Esophagus squamous epithelium (tissue), 5 donors: ENCODE measurements at regions not wholly inside any gene's neighbourhood (a gene's known extent, or its start where the extent isn't known, plus 50 kb on each side); places are given as distances from the start of the nearest gene placed in this dataset.

Source experiments
- DNase-seq: peaks from one replicate; lab custom pipeline; 2025; lab: John Stamatoyannopoulos, UW
- H3K27ac ChIP-seq, 4 donors: fragments of 200-600 bp; sonication (generic); one replicate each; pipeline ENCODE4 v1.5.1; 2016 to 2019; ENCODE audit warnings: mild to moderate bottlenecking in 1 of 4
- H3K27me3 ChIP-seq, 4 donors: fragments of 200-600 bp; sonication (generic); 1 replicate in 3 of 4; 2 replicates in 1 of 4; pipeline versions ENCODE4 v1.5.1 to v1.6.0; 2017 to 2021; ENCODE audit warnings: antibody characterized with exemption in 1 of 4
- H3K36me3 ChIP-seq, 3 donors: fragments of 200-600 bp; sonication (generic); one replicate each; pipeline ENCODE4 v1.5.1; 2016 to 2019
- H3K4me1 ChIP-seq, 3 donors: fragments of 200-600 bp; sonication (generic); one replicate each; pipeline ENCODE4 v1.5.1; 2017 to 2019
- H3K4me3 ChIP-seq, 4 donors: fragments of 200-600 bp; sonication (generic); 1 replicate in 3 of 4; 2 replicates in 1 of 4; pipeline ENCODE4 v1.5.1; 2016 to 2019; ENCODE audit warnings: mild to moderate bottlenecking in 2 of 4, moderate library complexity in 1 of 4
- H3K9me3 ChIP-seq, 3 donors: fragments of 200-600 bp; sonication (generic); one replicate each; pipeline ENCODE4 v1.5.1; 2016 to 2019
- CTCF ChIP-seq, 6 experiments: fragments of 450-650 bp in 4 of 6; fragments of 200-600 bp in 2 of 6; sonication (generic) in 2 of 6; IDR thresholded peaks; one replicate each; pipeline ENCODE4 v1.5.1; 2016 to 2019; ENCODE audit warnings: antibody characterized with exemption in 6 of 6, mild to moderate bottlenecking in 4 of 6, moderate library complexity in 4 of 6
- POLR2A ChIP-seq, 4 donors: fragments of 450-650 bp; IDR thresholded peaks; one replicate each; pipeline ENCODE4 v1.6.1; 2017; ENCODE audit warnings: antibody characterized with exemption in 4 of 4, mild to moderate bottlenecking in 4 of 4, moderate library complexity in 3 of 4
- WGBS, 2 donors: methylation state at CpG; one replicate each; pipeline ENCODE4 v1.1.5; 2018; 5-methylcytosine and 5-hydroxymethylcytosine counted together
- intact Hi-C: fragments of 100-400 bp; cut with DNase I; formaldehyde crosslinking; loops from one replicate; pipeline ENCODE4 v1.15.0; 2022
- donor health status: DM: yes; HTN: yes; CAD: no.

- 79 to 83% methylated on average over 4 of the region's 4 CpGs for WGBS, 2 donors
- Histone ChIP-seq H3K27ac (no peak overlapping the region), H3K4me1 (no peaks in the 10 kb centered on the region), H3K4me3 (no peak overlapping the region), H3K36me3 (no peaks in the 10 kb centered on the region), H3K27me3 (no peaks in the 10 kb centered on the region), H3K9me3 (no peaks in the 10 kb centered on the region)
- TF ChIP-seq POLR2A (IDR thresholded peaks at IDR 0.05) (no peak), CTCF (IDR thresholded peaks at IDR 0.05) (no peak)
- intact Hi-C loops, result no loop called here
- DNase-seq, result no peak
Observed at GRCh38 chr5:97694091-97694490, 511.0 kb upstream of the RIOK2 start.

DNA sequence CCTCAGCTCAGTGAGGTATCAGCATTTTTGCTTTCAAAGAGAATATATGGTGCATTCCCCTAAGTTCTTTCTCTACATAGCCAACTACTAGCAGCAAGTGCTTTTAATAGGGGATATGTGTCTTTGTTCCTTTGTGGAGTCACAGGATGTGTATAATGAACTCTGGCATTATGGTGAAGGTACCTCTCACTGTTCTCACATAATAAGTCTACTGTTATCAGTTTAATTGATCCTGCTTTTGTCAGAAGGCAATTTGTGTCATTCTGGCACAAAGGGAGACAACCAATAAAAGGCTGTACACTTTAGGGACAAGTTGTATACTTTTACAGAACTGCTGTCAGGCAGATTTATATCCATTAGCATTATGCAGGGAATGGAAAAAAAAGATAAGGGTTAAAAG, 531.4 kb upstream of the RIOK2 start:
- Histone ChIP-seq H3K4me3 (no peak overlapping the region), H3K36me3 (no peaks in the 10 kb centered on the region), H3K27ac (no peak overlapping the region), H3K4me1 (no peaks in the 10 kb centered on the region), H3K27me3 (no peaks in the 10 kb centered on the region), H3K9me3 (no peaks in the 10 kb centered on the region)
- TF ChIP-seq POLR2A (IDR thresholded peaks at IDR 0.05) (no peak), CTCF (IDR thresholded peaks at IDR 0.05) (no peak)
- no peak for DNase-seq
- intact Hi-C loops, result no loop called here

- H3K9me3 ChIP-seq, result peaks cover 0 to 6% (median 0%) of the 10 kb centered on the region in 3 donors
- H3K27ac ChIP-seq, result no peak overlapping the region
- no peaks in the 10 kb centered on the region for H3K4me1 ChIP-seq
- intact Hi-C loops, result no loop called here
- DNase-seq, result no peak
- 76 to 84% methylated on average over 1 of the region's 1 CpG for WGBS, 2 donors
- H3K36me3 ChIP-seq, result no peaks in the 10 kb centered on the region
- TF ChIP-seq POLR2A (IDR thresholded peaks at IDR 0.05) (no peak), CTCF (IDR thresholded peaks at IDR 0.05) (no peak)
- H3K27me3 ChIP-seq, result no peaks in the 10 kb centered on the region
- no peak overlapping the region for H3K4me3 ChIP-seq
Observed at GRCh38 chr5:97726106-97726505, 543.1 kb upstream of the RIOK2 start.

- Histone ChIP-seq H3K4me1 (no peaks in the 10 kb centered on the region), H3K9me3 (no peaks in the 10 kb centered on the region), H3K27ac (no peak overlapping the region), H3K36me3 (no peaks in the 10 kb centered on the region), H3K27me3 (no peaks in the 10 kb centered on the region), H3K4me3 (no peak overlapping the region)
- WGBS, 2 donors, result 82 to 91% methylated on average over 7 of the region's 7 CpGs
- intact Hi-C loops, result no loop called here
- TF ChIP-seq CTCF (IDR thresholded peaks at IDR 0.05) (no peak), POLR2A (IDR thresholded peaks at IDR 0.05) (no peak)
- DNase-seq, result no peak
Observed at GRCh38 chr5:97728920-97729319, 545.9 kb upstream of the RIOK2 start.

- no peak for DNase-seq
- no peaks in the 10 kb centered on the region for H3K36me3 ChIP-seq
- H3K4me3 ChIP-seq, result no peak overlapping the region
- no peaks in the 10 kb centered on the region for H3K27me3 ChIP-seq
- TF ChIP-seq CTCF (IDR thresholded peaks at IDR 0.05) (no peak), POLR2A (IDR thresholded peaks at IDR 0.05) (no peak)
- intact Hi-C loops, result no loop called here
- H3K4me1 ChIP-seq, result no peaks in the 10 kb centered on the region
- H3K27ac ChIP-seq, result no peak overlapping the region
- H3K9me3 ChIP-seq, result no peaks in the 10 kb centered on the region
Observed at GRCh38 chr5:97729938-97730337, 546.9 kb upstream of the RIOK2 start.
